ENCODE measurements at regions not wholly inside any gene's neighbourhood (a gene's known extent, or its start where the extent isn't known, plus 50 kb on each side); places are given as distances from the start of the nearest gene placed in this dataset.

DNA sequence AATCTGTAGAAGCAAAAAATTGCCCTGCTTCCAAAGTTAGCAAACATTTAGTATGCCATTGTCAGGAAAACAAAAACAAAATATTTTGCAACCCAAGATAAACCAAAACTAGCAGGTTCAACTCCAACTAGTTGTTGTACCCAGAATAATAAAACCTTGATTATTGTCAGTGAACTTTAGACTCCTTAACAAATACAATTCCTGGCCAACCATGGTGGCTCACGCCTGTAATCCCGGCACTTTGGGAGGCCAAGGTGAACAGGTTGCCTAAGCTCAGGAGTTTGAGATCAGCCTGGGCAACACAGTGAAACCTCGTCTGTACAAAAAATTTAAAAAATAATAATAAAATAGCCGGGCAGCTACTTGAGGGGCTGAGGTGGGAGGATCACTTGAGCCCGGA is 53.6 kb upstream of the EPCAM start:
- Histone ChIP-seq H3K27ac (ENCODE audit: low read depth, low read length) (no peak overlapping the region), H3K4me3 (ENCODE audit: low read length) (no peak overlapping the region), H3K27me3 (ENCODE audit: control insufficient read depth, insufficient read depth, low read length) (no peaks in the 10 kb centered on the region), H3K36me3 (ENCODE audit: control insufficient read depth, insufficient read depth, low read length) (no peaks in the 10 kb centered on the region), H3K9ac (ENCODE audit: low read length) (no peak overlapping the region), H3K4me1 (ENCODE audit: control insufficient read depth, insufficient read depth, low read length) (peaks cover 8% of the 10 kb centered on the region)

DNA sequence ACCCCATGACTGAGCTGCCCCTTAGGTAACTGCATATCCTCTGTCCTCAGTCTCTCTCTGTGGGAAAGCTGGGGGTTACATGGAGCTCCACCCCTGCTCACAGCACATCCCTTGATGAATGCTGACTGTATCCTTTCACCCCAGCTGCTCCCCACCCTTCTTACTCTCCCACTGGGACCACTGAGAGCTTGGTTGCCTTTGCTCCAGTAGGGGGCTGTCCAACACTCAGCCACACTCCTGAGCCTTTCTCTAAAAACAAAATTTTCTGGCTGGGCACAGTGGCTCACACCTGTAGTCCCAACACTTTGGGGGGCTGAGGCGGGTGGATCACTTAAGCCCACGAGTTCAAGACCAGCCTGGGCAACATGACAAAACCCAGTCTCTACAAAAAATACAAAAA is 55.4 kb upstream of the EPCAM start:
- Histone ChIP-seq H3K4me3 (ENCODE audit: low read length) (no peak overlapping the region), H3K27ac (ENCODE audit: low read depth, low read length) (no peak overlapping the region), H3K9ac (ENCODE audit: low read length) (no peak overlapping the region), H3K4me1 (ENCODE audit: control insufficient read depth, insufficient read depth, low read length) (peaks cover 14% of the 10 kb centered on the region), H3K36me3 (ENCODE audit: control insufficient read depth, insufficient read depth, low read length) (no peaks in the 10 kb centered on the region), H3K27me3 (ENCODE audit: control insufficient read depth, insufficient read depth, low read length) (no peaks in the 10 kb centered on the region)

DNA sequence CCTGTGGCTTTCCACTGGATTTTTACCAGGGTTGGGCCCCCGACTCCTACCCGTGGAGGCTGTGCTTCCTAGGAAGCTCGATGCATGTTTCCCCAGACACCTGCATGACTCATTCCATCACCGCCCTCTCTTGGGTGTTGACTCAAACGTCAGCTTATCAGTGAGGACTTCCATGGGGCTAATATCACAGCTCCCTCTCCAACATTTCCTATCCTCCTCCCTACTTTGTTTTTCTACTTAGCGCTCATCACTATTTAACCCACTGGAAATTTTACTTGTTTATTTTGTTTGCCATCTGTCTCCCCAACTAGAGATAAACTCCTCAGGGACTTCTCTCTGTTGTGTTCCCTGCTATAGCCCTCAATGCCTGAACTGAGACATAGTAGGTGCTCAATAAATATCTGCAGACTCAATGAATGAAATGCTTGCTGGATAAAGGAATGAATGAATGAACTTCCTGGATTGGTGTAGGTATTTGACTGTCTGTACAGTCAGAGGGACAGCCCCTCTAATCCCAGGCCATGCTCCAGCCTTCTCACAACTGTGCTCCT is 55.9 kb upstream of the EPCAM start:
- Histone ChIP-seq H3K4me3 (ENCODE audit: low read length) (no peak overlapping the region), H3K4me1 (ENCODE audit: control insufficient read depth, insufficient read depth, low read length) (peaks cover 14% of the 10 kb centered on the region), H3K27ac (ENCODE audit: low read depth, low read length) (no peak overlapping the region), H3K9ac (ENCODE audit: low read length) (no peak overlapping the region), H3K36me3 (ENCODE audit: control insufficient read depth, insufficient read depth, low read length) (no peaks in the 10 kb centered on the region), H3K27me3 (ENCODE audit: control insufficient read depth, insufficient read depth, low read length) (no peaks in the 10 kb centered on the region)

DNA sequence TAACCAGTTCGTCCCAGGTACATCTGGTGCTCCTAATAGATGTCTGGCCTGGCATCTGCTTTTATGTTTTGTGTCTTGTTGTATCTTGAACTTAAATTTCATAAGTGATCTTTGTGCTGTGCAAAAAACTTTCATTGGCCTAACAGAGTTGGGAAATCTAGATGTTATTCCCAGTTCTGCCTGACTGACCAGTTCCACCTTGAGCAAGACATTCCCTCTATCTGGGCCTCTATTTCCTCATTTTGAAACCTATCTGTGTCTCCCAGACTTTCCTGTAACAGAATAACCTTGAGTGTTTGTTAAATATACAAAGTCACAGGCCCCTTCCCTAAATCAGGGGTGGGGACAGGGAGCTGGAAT is 56.6 kb upstream of the EPCAM start:
- H3K4me3 ChIP-seq (ENCODE audit: low read length), result no peak overlapping the region
- H3K4me1 ChIP-seq (ENCODE audit: control insufficient read depth, insufficient read depth, low read length), result peaks cover 14% of the 10 kb centered on the region
- no peak overlapping the region for H3K27ac ChIP-seq (ENCODE audit: low read depth, low read length)
- no peaks in the 10 kb centered on the region for H3K36me3 ChIP-seq (ENCODE audit: control insufficient read depth, insufficient read depth, low read length)
- no peaks in the 10 kb centered on the region for H3K27me3 ChIP-seq (ENCODE audit: control insufficient read depth, insufficient read depth, low read length)
- H3K9ac ChIP-seq (ENCODE audit: low read length), result no peak overlapping the region

DNA sequence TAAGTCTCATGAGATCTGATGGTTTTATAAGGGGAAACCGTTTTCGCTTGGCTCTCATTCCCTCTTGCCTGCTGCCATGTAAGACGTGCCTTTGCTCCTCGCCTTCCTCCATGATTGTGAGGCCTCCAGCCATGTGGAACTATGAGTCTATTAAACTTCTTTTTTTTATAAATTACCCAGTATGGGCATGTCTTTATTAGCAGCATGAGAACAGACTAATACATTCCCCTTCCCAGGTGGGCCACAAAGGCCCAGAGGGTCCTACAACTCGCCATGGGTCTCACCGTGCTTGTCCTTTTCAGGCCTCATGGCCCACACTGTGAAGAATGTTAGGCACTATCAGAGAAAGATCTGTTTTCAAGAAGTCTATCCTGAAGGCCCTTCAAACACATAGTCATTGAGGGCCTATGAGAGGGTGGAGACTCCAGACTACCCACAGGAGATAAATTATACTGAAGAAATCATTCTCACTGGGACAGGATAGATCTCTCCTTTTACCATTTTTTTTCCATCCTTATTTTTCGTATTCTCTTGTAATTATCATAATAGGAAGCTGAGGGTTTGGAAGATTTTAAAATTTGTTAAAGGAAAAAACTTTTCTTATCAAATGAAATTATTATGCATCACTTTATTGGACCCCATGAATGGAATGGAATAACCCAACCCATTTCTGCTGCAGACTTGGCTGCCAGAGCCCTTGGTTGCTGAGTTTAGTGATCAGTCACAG is 57.2 kb upstream of the EPCAM start:
- peaks cover 14% of the 10 kb centered on the region for H3K4me1 ChIP-seq (ENCODE audit: control insufficient read depth, insufficient read depth, low read length)
- no peak overlapping the region for H3K4me3 ChIP-seq (ENCODE audit: low read length)
- H3K27me3 ChIP-seq (ENCODE audit: control insufficient read depth, insufficient read depth, low read length), result no peaks in the 10 kb centered on the region
- H3K36me3 ChIP-seq (ENCODE audit: control insufficient read depth, insufficient read depth, low read length), result no peaks in the 10 kb centered on the region
- H3K27ac ChIP-seq (ENCODE audit: low read depth, low read length), result no peak overlapping the region
- H3K9ac ChIP-seq (ENCODE audit: low read length), result no peak overlapping the region

DNA sequence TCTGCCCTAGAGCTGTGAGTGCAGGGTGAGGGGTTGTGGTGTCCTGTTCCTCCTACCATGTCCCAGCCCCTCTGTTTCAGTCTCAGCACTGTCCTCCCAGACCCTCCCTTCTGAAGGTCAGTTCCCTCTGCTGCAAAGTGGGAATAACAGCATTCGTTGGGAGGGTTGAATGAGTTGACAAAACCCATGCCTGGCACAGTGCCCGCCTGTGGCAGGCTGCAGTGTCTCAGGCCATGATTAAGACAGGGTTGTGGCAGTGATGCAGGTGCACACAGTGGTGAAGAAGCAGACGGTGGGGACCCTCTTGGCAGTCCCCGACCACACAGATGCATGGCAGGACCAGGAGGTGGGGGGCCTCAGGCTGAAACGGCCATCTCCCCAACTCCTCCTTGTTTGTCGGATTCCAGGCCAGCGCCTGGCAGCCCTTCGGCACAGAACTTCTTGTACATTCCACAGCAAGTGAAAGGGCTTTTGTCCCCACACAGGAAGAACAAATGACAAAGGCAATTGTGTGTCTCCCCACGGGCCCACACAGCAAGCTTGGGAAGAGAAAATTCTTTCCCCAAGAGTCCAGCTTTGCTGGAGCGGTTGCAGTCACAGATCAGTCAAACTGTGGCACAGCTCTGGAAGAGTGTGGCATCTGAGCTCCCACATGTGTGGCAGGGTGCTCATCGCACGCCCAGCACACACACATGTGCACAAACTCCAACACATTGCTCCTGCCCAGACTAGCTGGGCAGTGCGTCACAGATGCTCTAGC is 58.1 kb upstream of the EPCAM start:
- H3K4me3 ChIP-seq (ENCODE audit: low read length), result no peak overlapping the region
- H3K9ac ChIP-seq (ENCODE audit: low read length), result no peak overlapping the region
- no peaks in the 10 kb centered on the region for H3K27me3 ChIP-seq (ENCODE audit: control insufficient read depth, insufficient read depth, low read length)
- peaks cover 14% of the 10 kb centered on the region for H3K4me1 ChIP-seq (ENCODE audit: control insufficient read depth, insufficient read depth, low read length)
- no peaks in the 10 kb centered on the region for H3K36me3 ChIP-seq (ENCODE audit: control insufficient read depth, insufficient read depth, low read length)
- peak overlapping the region; percentile 61 for H3K27ac ChIP-seq (ENCODE audit: low read depth, low read length)

DNA sequence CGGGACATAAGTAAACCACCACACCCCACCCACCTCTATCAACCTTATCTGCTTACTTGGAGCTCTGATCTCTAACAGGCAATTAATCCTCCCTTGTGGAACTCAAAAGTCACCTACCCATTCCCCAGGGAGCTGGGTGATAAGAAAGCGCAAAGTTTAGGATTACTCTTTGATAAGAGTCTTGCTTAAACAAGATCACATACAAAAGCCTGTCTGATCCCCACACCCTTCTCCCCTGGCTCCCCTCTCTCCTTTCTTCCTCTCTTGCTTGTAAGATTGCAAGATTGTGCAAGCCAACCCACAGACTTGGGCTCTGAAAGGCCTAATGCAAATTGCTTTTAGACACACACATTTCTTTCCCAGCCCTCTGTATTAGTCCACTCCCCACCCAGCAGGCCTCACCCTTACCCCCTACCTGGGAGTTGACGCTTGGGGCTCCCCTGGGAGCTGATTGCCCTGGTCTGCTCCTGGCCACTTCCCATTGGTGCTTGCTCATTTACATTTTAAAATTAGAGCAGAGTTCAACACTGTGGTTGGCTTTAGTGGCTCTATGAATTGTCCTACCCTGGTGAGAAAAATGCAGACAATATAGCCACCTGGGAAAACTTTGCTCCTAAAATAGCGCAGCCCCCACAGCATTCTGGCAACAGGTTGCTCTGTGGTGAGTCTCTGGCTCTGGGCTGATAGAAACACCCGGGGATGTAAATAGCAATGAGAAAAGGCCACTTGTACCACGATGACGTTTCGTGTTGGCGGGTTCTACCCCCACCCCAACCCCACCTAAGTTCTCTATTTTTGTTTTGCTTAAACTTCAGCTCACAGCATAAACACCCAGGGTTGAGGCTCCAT is 58.9 kb upstream of the EPCAM start:
- Histone ChIP-seq H3K9ac (ENCODE audit: low read length) (no peak overlapping the region), H3K4me1 (ENCODE audit: control insufficient read depth, insufficient read depth, low read length) (peaks cover 14% of the 10 kb centered on the region), H3K27me3 (ENCODE audit: control insufficient read depth, insufficient read depth, low read length) (no peaks in the 10 kb centered on the region), H3K36me3 (ENCODE audit: control insufficient read depth, insufficient read depth, low read length) (no peaks in the 10 kb centered on the region), H3K4me3 (ENCODE audit: low read length) (no peak overlapping the region), H3K27ac (ENCODE audit: low read depth, low read length) (peak overlapping the region; percentile 61)

DNA sequence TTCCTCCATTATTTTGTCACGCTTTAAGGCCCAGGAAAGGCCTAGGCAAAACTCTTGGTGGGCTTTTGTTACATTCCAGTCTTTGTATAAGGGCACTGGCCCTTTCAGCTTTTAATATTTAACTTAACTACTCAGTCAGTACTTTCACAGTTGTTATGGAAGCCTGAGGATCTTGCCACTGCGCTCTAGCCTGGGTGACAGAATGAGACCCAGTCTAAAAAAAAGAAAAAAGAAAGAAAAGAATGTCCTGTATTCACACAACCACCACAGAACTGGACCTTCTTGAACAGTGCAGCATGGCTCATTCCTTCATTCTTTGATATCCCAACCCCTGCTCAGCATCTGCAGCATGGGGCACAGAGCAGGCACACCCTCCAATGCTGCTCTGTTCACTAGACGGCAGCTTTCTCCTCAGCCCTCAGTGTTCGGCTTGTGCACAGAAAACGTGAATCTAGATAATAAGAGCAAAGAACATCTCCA is 59.6 kb upstream of the EPCAM start:
- Histone ChIP-seq H3K27ac (ENCODE audit: low read depth, low read length) (peak overlapping the region; percentile 61), H3K9ac (ENCODE audit: low read length) (peak overlapping the region; percentile 19), H3K4me1 (ENCODE audit: control insufficient read depth, insufficient read depth, low read length) (peaks cover 14% of the 10 kb centered on the region)

DNA sequence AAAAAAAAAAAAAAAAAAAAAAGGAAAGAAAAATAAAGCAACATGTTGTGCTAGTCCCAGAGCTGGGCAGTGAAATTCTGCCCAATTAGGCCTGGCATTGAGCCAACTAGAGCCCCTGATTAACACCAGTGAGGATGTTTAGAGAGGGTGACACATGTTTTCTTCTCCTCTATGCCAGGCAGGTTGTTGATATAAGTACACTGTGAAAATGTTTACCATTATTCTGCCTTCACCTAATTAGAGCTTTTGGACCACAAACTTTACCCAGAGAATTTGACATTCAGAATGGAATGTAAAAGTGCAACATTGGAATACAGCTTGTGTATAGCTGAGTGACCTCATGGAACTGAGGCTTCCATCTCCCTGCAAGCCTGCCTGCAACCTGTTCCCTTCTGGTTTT is 62.0 kb upstream of the EPCAM start:
- H3K27me3 ChIP-seq (ENCODE audit: control insufficient read depth, insufficient read depth, low read length), result no peaks in the 10 kb centered on the region
- H3K4me3 ChIP-seq (ENCODE audit: low read length), result no peak overlapping the region
- H3K36me3 ChIP-seq (ENCODE audit: control insufficient read depth, insufficient read depth, low read length), result no peaks in the 10 kb centered on the region
- no peak overlapping the region for H3K9ac ChIP-seq (ENCODE audit: low read length)
- H3K4me1 ChIP-seq (ENCODE audit: control insufficient read depth, insufficient read depth, low read length), result peaks cover 14% of the 10 kb centered on the region
- H3K27ac ChIP-seq (ENCODE audit: low read depth, low read length), result no peak overlapping the region

More for the DNA sequence above, 59.6 kb upstream of the EPCAM start:
- Histone ChIP-seq H3K27me3 (ENCODE audit: control insufficient read depth, insufficient read depth, low read length) (no peaks in the 10 kb centered on the region), H3K36me3 (ENCODE audit: control insufficient read depth, insufficient read depth, low read length) (no peaks in the 10 kb centered on the region), H3K4me3 (ENCODE audit: low read length) (no peak overlapping the region)

DNA sequence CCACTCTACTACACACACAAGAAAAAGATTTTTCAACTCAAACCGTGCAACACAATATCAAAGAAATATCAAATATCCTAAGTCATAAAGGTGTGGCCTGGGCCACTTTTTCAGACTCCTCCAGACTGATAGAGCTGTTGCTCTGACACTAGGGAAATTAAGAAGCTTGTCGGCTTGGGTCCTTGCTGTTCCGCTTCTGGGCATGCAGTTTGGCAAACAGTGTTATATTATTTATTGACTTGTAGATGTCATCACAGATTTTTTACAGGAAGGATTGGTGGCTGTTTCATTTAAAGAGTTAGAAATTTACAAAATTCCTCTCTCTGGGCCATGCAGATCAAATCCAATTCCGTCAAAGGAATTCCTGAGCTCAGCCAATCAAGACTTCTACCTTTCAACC is 64.5 kb upstream of the EPCAM start:
- Histone ChIP-seq H3K4me1 (ENCODE audit: control insufficient read depth, insufficient read depth, low read length) (no peaks in the 10 kb centered on the region), H3K27ac (ENCODE audit: low read depth, low read length) (no peak overlapping the region), H3K36me3 (ENCODE audit: control insufficient read depth, insufficient read depth, low read length) (no peaks in the 10 kb centered on the region), H3K9ac (ENCODE audit: low read length) (no peak overlapping the region), H3K4me3 (ENCODE audit: low read length) (no peak overlapping the region), H3K27me3 (ENCODE audit: control insufficient read depth, insufficient read depth, low read length) (no peaks in the 10 kb centered on the region)

DNA sequence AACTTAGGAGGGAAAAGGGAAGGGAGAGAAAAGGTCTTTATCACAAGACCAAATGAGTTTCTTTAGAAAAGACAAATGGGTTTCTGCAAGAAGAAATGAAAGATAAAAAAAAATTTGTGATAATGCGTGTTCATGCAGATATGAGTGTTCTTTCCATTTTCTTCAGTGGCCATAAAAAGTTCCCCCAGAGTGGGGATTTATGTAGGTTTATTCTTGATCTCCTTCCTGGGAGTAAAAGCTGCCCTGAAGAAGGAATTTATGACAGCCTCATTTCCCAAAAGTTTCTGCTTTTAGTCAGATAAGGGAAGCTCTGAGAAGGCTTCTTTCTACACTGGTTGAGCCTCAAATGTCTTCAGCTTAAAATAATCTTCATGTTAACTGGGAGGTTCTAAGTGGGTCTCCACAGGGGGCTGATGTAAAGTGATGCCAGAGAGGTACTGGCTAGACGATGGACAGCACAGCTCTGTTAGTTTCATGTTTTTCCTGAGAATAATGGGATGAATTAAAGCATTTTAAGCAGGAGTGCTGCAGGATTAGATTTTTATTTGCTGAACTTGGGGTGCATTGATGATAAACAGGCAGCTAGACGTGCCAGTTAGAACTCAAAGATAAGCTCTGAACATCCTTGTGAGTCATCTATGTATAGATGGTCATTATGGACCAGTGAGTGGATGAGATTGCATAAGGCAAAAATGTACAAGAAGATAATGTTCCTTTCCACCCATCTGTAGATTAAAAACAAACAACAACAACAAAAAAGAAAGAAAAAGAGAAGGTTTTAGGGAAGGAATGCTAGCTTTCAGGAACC is 65.6 kb upstream of the EPCAM start:
- Histone ChIP-seq H3K27ac (ENCODE audit: low read depth, low read length) (no peak overlapping the region), H3K4me1 (ENCODE audit: control insufficient read depth, insufficient read depth, low read length) (no peaks in the 10 kb centered on the region), H3K36me3 (ENCODE audit: control insufficient read depth, insufficient read depth, low read length) (no peaks in the 10 kb centered on the region), H3K9ac (ENCODE audit: low read length) (no peak overlapping the region), H3K4me3 (ENCODE audit: low read length) (no peak overlapping the region), H3K27me3 (ENCODE audit: control insufficient read depth, insufficient read depth, low read length) (no peaks in the 10 kb centered on the region)
